ENCODE measurements at regions not wholly inside any gene's neighbourhood (a gene's known extent, or its start where the extent isn't known, plus 50 kb on each side); places are given as distances from the start of the nearest gene placed in this dataset.

DNA sequence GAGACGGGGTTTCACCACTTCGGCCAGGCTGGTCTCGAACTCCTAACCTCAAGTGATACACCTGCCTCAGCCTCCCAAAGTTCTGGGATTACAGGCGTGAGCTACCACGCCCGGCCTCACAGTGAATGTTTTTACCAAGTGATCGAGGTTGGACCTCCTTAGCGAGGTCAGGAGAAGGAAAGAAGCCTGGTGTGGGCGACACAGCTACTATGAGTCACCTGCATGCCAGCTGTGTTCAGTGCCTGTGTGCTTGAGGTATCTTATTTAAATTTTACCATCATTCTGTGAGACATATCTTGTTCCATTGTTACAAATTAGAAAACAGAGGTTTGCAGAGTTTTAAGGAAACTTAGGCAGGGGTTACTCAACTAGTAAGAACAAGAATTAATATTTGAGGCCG lies 174.8 kb upstream of the DYNLRB2 start:
- Mint-ChIP-seq H3K27ac (no peak overlapping the region), H3K27me3 (peaks cover 7% of the 10 kb centered on the region), H3K4me1 (no peaks in the 10 kb centered on the region), H3K9me3 (peaks cover 2% of the 10 kb centered on the region), H3K36me3 (no peaks in the 10 kb centered on the region), H3K4me3 (no peak overlapping the region)
- ATAC-seq (ENCODE audit: low read depth) = no peak
- DNase-seq (ENCODE audit: low spot score in 2 of 2) = no peak

DNA sequence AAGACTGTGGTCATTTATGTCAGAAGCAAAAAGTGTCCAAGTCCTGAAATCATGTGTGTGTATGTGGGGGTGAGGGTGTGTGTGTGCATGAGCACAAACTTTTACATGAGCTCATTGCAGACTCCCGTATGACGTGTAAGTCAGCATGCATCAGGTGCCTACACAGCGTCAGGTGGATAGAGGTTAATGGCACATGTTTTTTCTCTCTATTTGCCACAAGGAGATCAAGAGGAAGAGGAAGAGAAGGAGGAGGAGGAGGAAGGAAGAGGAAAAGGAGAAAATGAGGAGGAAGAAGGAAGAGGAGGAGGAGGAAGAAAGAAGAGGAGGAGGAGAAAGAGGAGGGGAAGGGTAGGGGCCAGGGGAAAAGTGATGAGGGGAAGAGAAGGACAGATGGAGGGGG lies 178.0 kb upstream of the DYNLRB2 start:
- Mint-ChIP-seq H3K9me3 (peaks cover 2% of the 10 kb centered on the region), H3K27me3 (peaks cover 12% of the 10 kb centered on the region), H3K36me3 (no peaks in the 10 kb centered on the region), H3K4me1 (no peaks in the 10 kb centered on the region), H3K27ac (no peak overlapping the region), H3K4me3 (no peak overlapping the region)
- no peak for ATAC-seq (ENCODE audit: low read depth)
- DNase-seq (ENCODE audit: low spot score in 2 of 2) = no peak

- DNase-seq (ENCODE audit: low spot score in 2 of 2) = no peak
- no peaks in the 10 kb centered on the region for H3K9me3 Mint-ChIP-seq
- ATAC-seq (ENCODE audit: low read depth) = no peak
- no peak overlapping the region for H3K27ac Mint-ChIP-seq
- no peak overlapping the region for H3K4me3 Mint-ChIP-seq
- H3K4me1 Mint-ChIP-seq = no peaks in the 10 kb centered on the region
- H3K27me3 Mint-ChIP-seq = peaks cover 9% of the 10 kb centered on the region
- no peaks in the 10 kb centered on the region for H3K36me3 Mint-ChIP-seq
Measured at GRCh38 chr16:80356365-80356764, 184.4 kb upstream of the DYNLRB2 start.

- ATAC-seq (ENCODE audit: low read depth) (no peak), DNase-seq (ENCODE audit: low spot score in 2 of 2) (no peak)
- Mint-ChIP-seq H3K4me1 (no peaks in the 10 kb centered on the region), H3K36me3 (no peaks in the 10 kb centered on the region), H3K27ac (no peak overlapping the region), H3K27me3 (peaks cover 10% of the 10 kb centered on the region), H3K4me3 (no peak overlapping the region), H3K9me3 (no peaks in the 10 kb centered on the region)
Measured at GRCh38 chr16:80355335-80355734, 185.5 kb upstream of the DYNLRB2 start.

- no peak for ATAC-seq (ENCODE audit: low read depth)
- Mint-ChIP-seq H3K4me3 (no peak overlapping the region), H3K4me1 (no peaks in the 10 kb centered on the region), H3K27me3 (peaks cover 11% of the 10 kb centered on the region), H3K9me3 (peaks cover 3% of the 10 kb centered on the region), H3K27ac (no peak overlapping the region), H3K36me3 (no peaks in the 10 kb centered on the region)
- no peak for DNase-seq (ENCODE audit: low spot score in 2 of 2)
Measured at GRCh38 chr16:80350061-80350460, 190.7 kb upstream of the DYNLRB2 start.

DNA sequence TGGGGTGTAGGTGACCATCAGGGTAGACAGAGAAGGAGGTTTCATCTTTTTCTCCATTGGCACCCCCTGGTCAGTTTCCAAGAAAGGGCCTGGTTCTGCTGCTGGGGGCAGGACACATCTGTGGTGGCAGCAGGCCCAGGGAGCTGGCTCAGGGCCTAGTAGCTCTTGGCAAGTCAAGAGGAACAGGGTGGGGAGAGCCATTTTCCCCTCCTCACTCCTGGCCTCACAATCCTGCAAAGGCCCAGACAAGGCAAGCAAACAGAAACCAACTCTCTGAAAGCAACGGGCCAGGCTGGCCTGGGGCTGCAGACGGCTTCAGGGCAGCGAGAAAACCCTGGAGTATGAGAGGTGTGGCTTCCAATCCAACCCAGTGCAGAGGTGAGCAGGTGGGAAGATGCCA lies 192.9 kb upstream of the DYNLRB2 start:
- no peak overlapping the region for H3K4me3 Mint-ChIP-seq
- no peak for DNase-seq (ENCODE audit: low spot score in 2 of 2)
- no peaks in the 10 kb centered on the region for H3K4me1 Mint-ChIP-seq
- no peak for ATAC-seq (ENCODE audit: low read depth)
- H3K27ac Mint-ChIP-seq = no peak overlapping the region
- peaks cover 19% of the 10 kb centered on the region for H3K27me3 Mint-ChIP-seq
- H3K36me3 Mint-ChIP-seq = no peaks in the 10 kb centered on the region
- peaks cover 6% of the 10 kb centered on the region for H3K9me3 Mint-ChIP-seq

DNA sequence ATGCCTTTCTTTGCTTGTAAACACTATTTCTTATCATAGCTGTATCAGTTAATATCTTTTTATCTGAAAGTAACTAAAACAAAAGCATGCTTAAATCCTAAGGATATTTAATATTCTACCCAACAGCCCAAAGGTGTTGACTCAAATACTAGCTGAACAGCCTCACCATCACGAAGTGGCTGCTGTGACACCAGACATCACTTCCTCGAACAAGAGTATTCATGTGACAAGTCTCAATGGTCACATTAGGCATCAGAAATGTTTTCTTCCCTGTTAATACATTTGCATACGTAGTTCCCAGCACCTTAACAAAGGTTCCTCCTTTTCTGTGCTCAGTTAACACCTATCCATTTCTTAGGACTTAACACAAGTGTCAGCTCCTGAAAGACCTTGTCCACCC lies 193.8 kb upstream of the DYNLRB2 start:
- H3K36me3 Mint-ChIP-seq = no peaks in the 10 kb centered on the region
- H3K9me3 Mint-ChIP-seq = peaks cover 6% of the 10 kb centered on the region
- H3K4me1 Mint-ChIP-seq = no peaks in the 10 kb centered on the region
- no peak overlapping the region for H3K4me3 Mint-ChIP-seq
- ATAC-seq (ENCODE audit: low read depth) (no peak), DNase-seq (ENCODE audit: low spot score in 2 of 2) (no peak)
- no peak overlapping the region for H3K27ac Mint-ChIP-seq
- peaks cover 19% of the 10 kb centered on the region for H3K27me3 Mint-ChIP-seq

DNA sequence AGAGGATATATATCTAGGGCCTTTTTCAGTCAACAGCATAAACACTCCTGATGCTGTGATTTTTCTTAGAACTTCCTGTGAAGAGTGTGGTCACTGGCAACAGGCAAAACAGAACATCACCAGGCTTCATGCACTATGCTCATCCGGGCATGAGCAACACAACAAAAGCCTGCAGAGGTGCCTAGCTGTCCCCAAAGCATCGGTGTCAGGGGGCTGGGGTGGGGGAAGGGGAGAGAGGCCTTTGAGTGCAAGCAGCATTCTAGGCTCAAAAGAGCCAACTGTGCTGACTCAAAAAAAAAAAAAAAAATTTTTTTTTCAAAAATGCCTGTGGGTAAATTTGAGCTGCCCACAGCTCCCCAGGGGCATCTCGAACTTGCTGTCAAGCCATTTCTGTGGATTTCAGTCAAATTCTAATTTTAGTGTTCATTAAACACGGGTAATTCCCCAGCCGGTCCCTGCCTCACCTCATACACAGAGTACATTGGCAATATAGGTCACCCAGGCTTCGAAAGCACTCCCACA lies 194.6 kb upstream of the DYNLRB2 start:
- Mint-ChIP-seq H3K4me1 (no peaks in the 10 kb centered on the region), H3K36me3 (no peaks in the 10 kb centered on the region), H3K9me3 (peaks cover 6% of the 10 kb centered on the region), H3K27me3 (peaks cover 16% of the 10 kb centered on the region), H3K27ac (no peak overlapping the region), H3K4me3 (no peak overlapping the region)
- ATAC-seq (ENCODE audit: low read depth) = peak; percentile 50
- DNase-seq (ENCODE audit: low spot score in 2 of 2) = no peak

DNA sequence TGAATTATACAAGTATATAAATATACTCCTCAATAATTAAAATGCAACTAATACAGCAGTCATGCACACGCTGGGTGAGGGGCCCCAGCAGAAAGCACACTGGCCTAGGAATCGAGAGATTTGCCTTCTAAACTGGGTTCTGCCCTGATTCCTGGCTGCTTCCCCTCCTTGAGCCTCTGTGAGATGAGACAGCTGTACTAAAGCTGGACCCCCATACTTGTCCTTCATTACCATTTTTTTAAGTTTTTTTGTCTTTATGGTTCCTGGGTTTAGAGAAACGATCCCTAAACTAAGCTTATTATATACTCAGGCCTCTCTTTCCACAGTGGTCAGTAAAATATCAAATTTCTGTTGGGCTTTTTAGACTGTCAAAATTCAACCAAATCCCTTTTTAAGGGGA lies 195.1 kb upstream of the DYNLRB2 start:
- H3K27ac Mint-ChIP-seq = no peak overlapping the region
- no peaks in the 10 kb centered on the region for H3K4me1 Mint-ChIP-seq
- no peak overlapping the region for H3K4me3 Mint-ChIP-seq
- no peaks in the 10 kb centered on the region for H3K36me3 Mint-ChIP-seq
- H3K9me3 Mint-ChIP-seq = peaks cover 6% of the 10 kb centered on the region
- no peak for DNase-seq (ENCODE audit: low spot score in 2 of 2)
- ATAC-seq (ENCODE audit: low read depth) = no peak
- H3K27me3 Mint-ChIP-seq = peaks cover 18% of the 10 kb centered on the region

- no peaks in the 10 kb centered on the region for H3K4me1 Mint-ChIP-seq
- no peak overlapping the region for H3K27ac Mint-ChIP-seq
- peaks cover 19% of the 10 kb centered on the region for H3K27me3 Mint-ChIP-seq
- no peak overlapping the region for H3K4me3 Mint-ChIP-seq
- no peaks in the 10 kb centered on the region for H3K36me3 Mint-ChIP-seq
- peaks cover 6% of the 10 kb centered on the region for H3K9me3 Mint-ChIP-seq
- ATAC-seq (ENCODE audit: low read depth) (no peak), DNase-seq (ENCODE audit: low spot score in 2 of 2) (no peak)
Measured at GRCh38 chr16:80344570-80344969, 196.2 kb upstream of the DYNLRB2 start.

DNA sequence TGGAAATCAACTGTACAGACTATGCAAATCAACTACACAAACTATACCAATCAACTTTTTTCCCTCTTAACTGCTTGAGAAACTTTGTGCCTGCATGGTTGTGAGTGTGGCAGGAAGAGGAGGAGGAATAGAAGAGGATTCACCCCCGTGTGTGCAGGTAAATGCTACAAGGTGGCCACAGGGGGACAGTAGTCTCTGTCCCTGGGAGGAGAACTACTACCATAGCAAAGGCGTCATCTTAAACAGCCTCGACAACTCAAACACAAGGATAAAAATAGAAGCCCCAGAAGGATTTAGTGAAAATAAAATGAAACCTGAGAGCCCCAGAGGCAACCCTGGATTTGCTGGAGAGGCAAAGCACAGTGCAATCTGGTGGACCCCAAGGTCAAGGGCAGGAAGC lies 199.5 kb upstream of the DYNLRB2 start:
- Mint-ChIP-seq H3K9me3 (peaks cover 3% of the 10 kb centered on the region), H3K4me3 (no peak overlapping the region), H3K36me3 (no peaks in the 10 kb centered on the region), H3K27me3 (peaks cover 18% of the 10 kb centered on the region), H3K4me1 (no peaks in the 10 kb centered on the region), H3K27ac (no peak overlapping the region)
- no peak for DNase-seq (ENCODE audit: low spot score in 2 of 2)
- ATAC-seq (ENCODE audit: low read depth) = no peak

GRCh38 chr16:80337786-80338185 lies 203.0 kb upstream of the DYNLRB2 start:
- Mint-ChIP-seq H3K4me3 (no peak overlapping the region), H3K9me3 (no peaks in the 10 kb centered on the region), H3K36me3 (no peaks in the 10 kb centered on the region), H3K27me3 (peaks cover 14% of the 10 kb centered on the region), H3K4me1 (no peaks in the 10 kb centered on the region), H3K27ac (no peak overlapping the region)
- ATAC-seq (ENCODE audit: low read depth) = no peak
- DNase-seq (ENCODE audit: low spot score in 2 of 2) = no peak

DNA sequence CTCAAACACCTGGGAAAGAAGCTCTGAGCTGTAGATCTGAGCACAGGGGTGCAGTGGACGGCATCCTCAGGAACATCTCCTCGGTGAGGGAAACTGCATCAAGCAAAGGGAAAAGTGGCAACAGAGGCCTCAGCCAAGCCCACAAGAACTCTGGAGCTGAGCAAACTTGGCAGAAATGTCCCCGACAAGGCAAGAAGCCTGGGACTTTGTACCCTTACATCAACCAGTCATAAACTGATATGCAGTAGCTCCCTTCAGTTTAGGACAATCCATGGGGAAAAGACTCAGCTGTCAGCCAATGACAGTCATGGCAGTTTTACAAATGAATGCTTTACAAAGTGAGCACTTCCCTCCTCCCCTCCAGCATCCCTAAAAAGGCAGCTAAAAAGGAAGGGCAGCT lies 210.0 kb upstream of the DYNLRB2 start:
- Mint-ChIP-seq H3K36me3 (no peaks in the 10 kb centered on the region), H3K4me3 (no peak overlapping the region), H3K27ac (no peak overlapping the region), H3K9me3 (no peaks in the 10 kb centered on the region), H3K4me1 (no peaks in the 10 kb centered on the region), H3K27me3 (peaks cover 7% of the 10 kb centered on the region)
- no peak for ATAC-seq (ENCODE audit: low read depth)
- no peak for DNase-seq (ENCODE audit: low spot score in 2 of 2)

DNA sequence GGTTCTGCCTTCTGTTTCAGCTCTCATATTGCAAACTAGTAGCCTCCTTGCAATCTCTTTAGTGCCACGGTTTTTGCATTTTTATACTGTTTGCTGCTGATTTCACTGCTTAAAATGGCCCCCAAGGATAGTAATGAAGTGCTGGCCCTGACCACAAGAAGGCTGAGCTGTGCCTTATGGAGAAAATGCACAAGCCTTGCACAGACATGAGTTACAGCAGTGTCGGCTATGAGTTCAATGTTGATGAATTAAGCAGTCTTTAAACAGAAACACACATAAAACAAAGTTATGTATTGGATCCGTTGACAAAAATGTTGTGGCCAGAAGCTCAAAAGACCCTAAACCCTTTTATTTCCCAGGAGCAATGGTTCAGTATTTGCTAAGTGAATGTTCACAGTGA lies 210.6 kb upstream of the DYNLRB2 start:
- no peaks in the 10 kb centered on the region for H3K4me1 Mint-ChIP-seq

DNA sequence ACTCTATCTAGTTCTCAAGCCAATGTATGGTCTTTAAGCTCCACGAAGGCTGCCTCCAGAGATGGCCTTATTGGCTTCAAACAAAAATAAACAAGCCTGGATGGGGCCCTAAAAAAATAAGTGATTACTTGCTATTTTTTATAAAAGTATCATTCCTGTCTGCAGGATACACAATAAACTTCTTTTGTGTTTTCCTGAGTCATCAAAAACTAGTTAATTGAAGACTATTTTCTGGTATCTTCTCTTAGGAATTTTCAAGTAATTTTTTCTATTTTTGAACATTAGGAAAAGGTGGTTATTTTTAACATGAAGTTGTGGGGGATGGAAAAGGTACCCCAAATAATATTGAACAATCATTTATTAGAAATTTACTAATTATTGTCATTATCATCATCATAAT lies 213.1 kb upstream of the DYNLRB2 start:
- Mint-ChIP-seq H3K27ac (no peak overlapping the region), H3K4me1 (no peaks in the 10 kb centered on the region), H3K27me3 (peaks cover 5% of the 10 kb centered on the region), H3K36me3 (no peaks in the 10 kb centered on the region), H3K9me3 (no peaks in the 10 kb centered on the region), H3K4me3 (no peak overlapping the region)
- DNase-seq (ENCODE audit: low spot score in 2 of 2) (no peak), ATAC-seq (ENCODE audit: low read depth) (no peak)

More for the DNA sequence above, 210.6 kb upstream of the DYNLRB2 start:
- no peaks in the 10 kb centered on the region for H3K9me3 Mint-ChIP-seq
- H3K27ac Mint-ChIP-seq = no peak overlapping the region
- no peak for ATAC-seq (ENCODE audit: low read depth)
- DNase-seq (ENCODE audit: low spot score in 2 of 2) = no peak
- peaks cover 7% of the 10 kb centered on the region for H3K27me3 Mint-ChIP-seq
- no peak overlapping the region for H3K4me3 Mint-ChIP-seq
- H3K36me3 Mint-ChIP-seq = no peaks in the 10 kb centered on the region

Measured in memory B cell (primary cell).